IMR-90 (cell line): ENCODE measurements at regions not wholly inside any gene's neighbourhood (a gene's known extent, or its start where the extent isn't known, plus 50 kb on each side); places are given as distances from the start of the nearest gene placed in this dataset.

ENCODE experiments used
- ATAC-seq: fragments of 200-7000 bp; cut with Tn5 transposase; 2 replicates; pipeline ENCODE4 v1.9.1; 2020; ENCODE audit warnings: low read depth, mild to moderate bottlenecking, moderate library complexity
- BruUV-seq: library from RNA; stranded (reverse); fragments of 400-500 nt; replicated peaks from 2 replicates; lab custom pipeline; 2021; lab: Mats Ljungman, UMichigan
- CTCF ChIA-PET: fragments of 300-600 bp; formaldehyde crosslinking; extraction: SDS; loops from one replicate; lab custom pipeline; 2021; ENCODE audit warnings: antibody characterized with exemption; lab: Yijun Ruan, JAX
- POLR2A ChIA-PET: fragments of 300-600 bp; sonication (Branson Sonifier 250); formaldehyde crosslinking; loops from one replicate; lab custom pipeline; 2022; ENCODE audit warnings: antibody characterized with exemption; ENCODE audit not compliant: unreplicated experiment; lab: Charles Lee
- DNase-seq: peaks from one replicate; pipeline ENCODE4 v3.0.0; 2013
- H2AFZ ChIP-seq: replicated peaks from 2 replicates; pipeline ENCODE3; 2013; ENCODE audit warnings: low read length, mild to moderate bottlenecking; ENCODE audit not compliant: poor library complexity
- H2AK5ac ChIP-seq: 2 replicates; pipeline ENCODE4 v1.6.1; 2013; ENCODE audit warnings: low read depth, low read length, inconsistent platforms
- H2AK9ac ChIP-seq: replicated peaks from 2 replicates; pipeline ENCODE3; 2013; ENCODE audit warnings: mild to moderate bottlenecking, low read depth, low read length, moderate library complexity; ENCODE audit not compliant: poor library complexity
- H2BK120ac ChIP-seq: 2 replicates; pipeline ENCODE4 v1.6.1; 2013; ENCODE audit warnings: low read depth, low read length, inconsistent platforms
- H2BK15ac ChIP-seq: 3 replicates; pipeline ENCODE4 v1.6.1; 2013; ENCODE audit warnings: low read depth, low read length, inconsistent platforms
- H2BK20ac ChIP-seq: 2 replicates; pipeline ENCODE4 v1.6.1; 2013; ENCODE audit warnings: low read depth, mild to moderate bottlenecking, inconsistent platforms, low read length, moderate library complexity
- H2BK5ac ChIP-seq: 2 replicates; pipeline ENCODE4 v1.6.1; 2013; ENCODE audit warnings: mild to moderate bottlenecking, low read depth, low read length, inconsistent platforms; ENCODE audit not compliant: poor library complexity, severe bottlenecking
- H3K14ac ChIP-seq: replicated peaks from 2 replicates; pipeline ENCODE4 v1.6.1; 2013; ENCODE audit warnings: low read depth, low read length, inconsistent platforms
- H3K18ac ChIP-seq: 2 replicates; pipeline ENCODE4 v1.6.1; 2013; ENCODE audit warnings: low read depth, low read length, control low read depth
- H3K23ac ChIP-seq: 2 replicates; pipeline ENCODE4 v1.6.1; 2013; ENCODE audit warnings: low read depth, low read length, inconsistent platforms
- H3K27ac ChIP-seq: 2 replicates; pipeline ENCODE4 v1.5.1; 2013; ENCODE audit warnings: mild to moderate bottlenecking, control low read depth, low read length; ENCODE audit not compliant: insufficient read depth
- H3K27me3 ChIP-seq: 2 replicates; pipeline ENCODE4 v1.6.1; 2013; ENCODE audit warnings: low read length; ENCODE audit not compliant: control insufficient read depth, insufficient read depth
- H3K36me3 ChIP-seq: 2 replicates; pipeline ENCODE4 v1.6.1; 2013; ENCODE audit warnings: low read length, mixed read lengths; ENCODE audit not compliant: control insufficient read depth, insufficient read depth
- H3K4ac ChIP-seq: 2 replicates; pipeline ENCODE4 v1.6.1; 2013; ENCODE audit warnings: low read depth, low read length, inconsistent platforms
- H3K4me1 ChIP-seq: 2 replicates; pipeline ENCODE4 v1.6.1; 2013; ENCODE audit warnings: low read length, mixed read lengths; ENCODE audit not compliant: control insufficient read depth, insufficient read depth
- H3K4me2 ChIP-seq: 2 replicates; pipeline ENCODE4 v1.6.1; 2013; ENCODE audit warnings: low read depth, mild to moderate bottlenecking, control low read depth, low read length, moderate library complexity
- H3K4me3 ChIP-seq: 2 replicates; pipeline ENCODE4 v1.5.1; 2013; ENCODE audit warnings: low read depth, mild to moderate bottlenecking, control low read depth, low read length, moderate library complexity; ENCODE audit not compliant: insufficient read depth
- H3K56ac ChIP-seq: 2 replicates; pipeline ENCODE4 v1.6.1; 2013; ENCODE audit warnings: low read length, inconsistent platforms; ENCODE audit not compliant: insufficient read depth; ENCODE audit errors: extremely low read depth
- H3K79me1 ChIP-seq, 2 experiments: 2 replicates each; pipeline ENCODE4 v1.6.1; 2013; ENCODE audit warnings: low read length in 2 of 2, inconsistent platforms in 1 of 2, low read depth in 1 of 2
- H3K9ac ChIP-seq: 2 replicates; pipeline ENCODE4 v1.6.1; 2013; ENCODE audit warnings: low read depth, low read length, control low read depth
- H3K9me1 ChIP-seq: 2 replicates; pipeline ENCODE4 v1.6.1; 2013; ENCODE audit warnings: low read length, inconsistent platforms; ENCODE audit not compliant: insufficient read depth
- H3K9me3 ChIP-seq: 2 replicates; pipeline ENCODE4 v1.6.1; 2013; ENCODE audit warnings: low read length; ENCODE audit not compliant: control insufficient read depth, insufficient read depth
- H4K20me1 ChIP-seq: 2 replicates; pipeline ENCODE4 v1.6.1; 2013; ENCODE audit warnings: low read length, inconsistent platforms; ENCODE audit not compliant: insufficient read depth
- H4K5ac ChIP-seq: 2 replicates; pipeline ENCODE4 v1.6.1; 2013; ENCODE audit warnings: mild to moderate bottlenecking, low read depth, low read length, control low read depth
- H4K8ac ChIP-seq, 2 experiments: 2 replicates each; pipeline ENCODE4 v1.6.1; 2013; ENCODE audit warnings: low read depth in 2 of 2, low read length in 2 of 2, control low read depth in 1 of 2, inconsistent platforms in 1 of 2
- H4K91ac ChIP-seq: 2 replicates; pipeline ENCODE4 v1.6.1; 2013; ENCODE audit warnings: low read depth, low read length, inconsistent platforms; ENCODE audit not compliant: insufficient read depth
- BHLHE40 ChIP-seq: fragments of 150-350 bp; IDR thresholded peaks from 2 replicates; pipeline ENCODE4 v1.6.1; 2016; ENCODE audit warnings: mild to moderate bottlenecking, low read depth, low read length
- CEBPB ChIP-seq: IDR thresholded peaks from 2 replicates; pipeline ENCODE4 v1.6.1; 2012; ENCODE audit warnings: low read depth, low read length, improper control_type of control experiment
- CHD1 ChIP-seq: IDR thresholded peaks from 2 replicates; pipeline ENCODE4 v1.6.1; 2012; ENCODE audit warnings: low read depth, low read length, improper control_type of control experiment
- FOS ChIP-seq: fragments of 150-350 bp; IDR thresholded peaks from 2 replicates; pipeline ENCODE4 v1.6.1; 2016; ENCODE audit warnings: low read depth, low read length
- MAFK ChIP-seq: IDR thresholded peaks from 2 replicates; pipeline ENCODE4 v1.6.1; 2012; ENCODE audit warnings: low read depth, low read length, improper control_type of control experiment
- MAZ ChIP-seq: IDR thresholded peaks from 2 replicates; pipeline ENCODE4 v1.6.1; 2012; ENCODE audit warnings: low read depth, mild to moderate bottlenecking, low read length, improper control_type of control experiment, moderate library complexity, borderline replicate concordance
- MXI1 ChIP-seq: IDR thresholded peaks from 2 replicates; pipeline ENCODE4 v1.6.1; 2012; ENCODE audit warnings: low read depth, mild to moderate bottlenecking, low read length, moderate library complexity, borderline replicate concordance
- NFE2L2 ChIP-seq: fragments of 150-350 bp; IDR thresholded peaks from 2 replicates; pipeline ENCODE4 v1.6.1; 2016; ENCODE audit warnings: low read depth, mild to moderate bottlenecking, low read length
- POLR2A ChIP-seq: IDR thresholded peaks from 2 replicates; pipeline ENCODE4 v1.6.1; 2012; ENCODE audit warnings: mild to moderate bottlenecking, low read depth, low read length
- RCOR1 ChIP-seq: IDR thresholded peaks from 2 replicates; pipeline ENCODE4 v1.6.1; 2012; ENCODE audit warnings: mild to moderate bottlenecking, low read length, improper control_type of control experiment; ENCODE audit not compliant: insufficient replicate concordance
- RFX5 ChIP-seq: IDR thresholded peaks from 2 replicates; pipeline ENCODE4 v1.8.0; 2012; ENCODE audit warnings: low read depth, mild to moderate bottlenecking, low read length, moderate library complexity
- SMC3 ChIP-seq: fragments of 150-350 bp; IDR thresholded peaks from 2 replicates; pipeline ENCODE4 v1.6.1; 2016; ENCODE audit warnings: low read depth, mild to moderate bottlenecking, antibody characterized with exemption, low read length, moderate library complexity
- WGBS, 2 experiments: methylation state at CpG; one replicate each; pipeline versions ENCODE4 v1.1.5 to v1.1.7; 2013; ENCODE audit warnings: missing lambda C conversion rate in 2 of 2; ENCODE audit not compliant: insufficient read length in 1 of 2; ENCODE audit errors: extremely low coverage in 2 of 2; 5-methylcytosine and 5-hydroxymethylcytosine counted together
- dilution Hi-C: fragments of 300-500 bp; cut with HindIII; formaldehyde crosslinking; loops from one replicate; pipeline ENCODE4 v1.14.3; 2018; ENCODE audit warnings: low sequenced_read_pairs; ENCODE audit not compliant: unreplicated experiment
- in situ Hi-C: fragments of 300-500 bp; cut with MboI; formaldehyde crosslinking; loops from 3 replicates; pipeline ENCODE4 v1.14.3; 2019; ENCODE audit warnings: low sequenced_read_pairs, inconsistent platforms, mixed read lengths
- intact Hi-C: fragments of 100-400 bp; cut with micrococcal nuclease; formaldehyde crosslinking; loops from 2 replicates; pipeline ENCODE4 v1.10.0; 2022
- TF ChIP-seq, protein P1 (sequence below): conservative IDR thresholded peaks from 2 replicates; pipeline ENCODE4 v1.5.1; 2012; ENCODE audit warnings: mild to moderate bottlenecking, low read depth, low read length, improper control_type of control experiment
- TF ChIP-seq, protein P2 (sequence below): fragments of 150-350 bp; IDR thresholded peaks from 2 replicates; pipeline ENCODE4 v1.6.1; 2017; ENCODE audit warnings: mild to moderate bottlenecking, antibody characterized with exemption, low read length, low read depth
- TF ChIP-seq, protein P3 (sequence below): fragments of 150-350 bp; IDR thresholded peaks from 2 replicates; pipeline ENCODE4 v1.6.1; 2016; ENCODE audit warnings: low read depth, mild to moderate bottlenecking, low read length, moderate library complexity, borderline replicate concordance

DNA sequence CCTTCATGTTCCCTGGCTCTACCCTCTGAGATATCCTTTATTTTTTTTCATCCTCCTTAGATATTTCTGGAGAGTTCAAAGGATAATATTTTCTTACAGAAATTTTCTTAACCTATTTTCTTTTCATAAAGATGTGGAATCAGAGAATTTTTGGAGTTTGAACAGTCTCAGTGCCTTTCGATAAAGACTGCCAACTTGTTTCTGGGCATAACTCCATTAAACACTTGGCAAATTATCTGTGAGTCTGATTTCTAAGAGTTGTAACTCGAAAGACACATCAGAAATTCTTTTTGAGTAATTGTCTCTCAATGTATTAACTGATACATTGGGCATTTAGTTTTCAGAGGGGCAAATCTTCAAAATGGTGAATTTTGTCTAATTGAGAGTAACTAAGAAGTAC lies 1255.6 kb downstream of the NCAM2 start:
- TF ChIP-seq SMC3, result no peak
- TF ChIP-seq MAFK, result no peak
- no peak for TF ChIP-seq MAZ
- no peak for TF ChIP-seq POLR2A
- no peak for TF ChIP-seq RCOR1
- TF ChIP-seq, protein P1, sequence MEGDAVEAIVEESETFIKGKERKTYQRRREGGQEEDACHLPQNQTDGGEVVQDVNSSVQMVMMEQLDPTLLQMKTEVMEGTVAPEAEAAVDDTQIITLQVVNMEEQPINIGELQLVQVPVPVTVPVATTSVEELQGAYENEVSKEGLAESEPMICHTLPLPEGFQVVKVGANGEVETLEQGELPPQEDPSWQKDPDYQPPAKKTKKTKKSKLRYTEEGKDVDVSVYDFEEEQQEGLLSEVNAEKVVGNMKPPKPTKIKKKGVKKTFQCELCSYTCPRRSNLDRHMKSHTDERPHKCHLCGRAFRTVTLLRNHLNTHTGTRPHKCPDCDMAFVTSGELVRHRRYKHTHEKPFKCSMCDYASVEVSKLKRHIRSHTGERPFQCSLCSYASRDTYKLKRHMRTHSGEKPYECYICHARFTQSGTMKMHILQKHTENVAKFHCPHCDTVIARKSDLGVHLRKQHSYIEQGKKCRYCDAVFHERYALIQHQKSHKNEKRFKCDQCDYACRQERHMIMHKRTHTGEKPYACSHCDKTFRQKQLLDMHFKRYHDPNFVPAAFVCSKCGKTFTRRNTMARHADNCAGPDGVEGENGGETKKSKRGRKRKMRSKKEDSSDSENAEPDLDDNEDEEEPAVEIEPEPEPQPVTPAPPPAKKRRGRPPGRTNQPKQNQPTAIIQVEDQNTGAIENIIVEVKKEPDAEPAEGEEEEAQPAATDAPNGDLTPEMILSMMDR, result no peak
- no peak for TF ChIP-seq FOS
- TF ChIP-seq NFE2L2, result no peak
- TF ChIP-seq, protein P2, sequence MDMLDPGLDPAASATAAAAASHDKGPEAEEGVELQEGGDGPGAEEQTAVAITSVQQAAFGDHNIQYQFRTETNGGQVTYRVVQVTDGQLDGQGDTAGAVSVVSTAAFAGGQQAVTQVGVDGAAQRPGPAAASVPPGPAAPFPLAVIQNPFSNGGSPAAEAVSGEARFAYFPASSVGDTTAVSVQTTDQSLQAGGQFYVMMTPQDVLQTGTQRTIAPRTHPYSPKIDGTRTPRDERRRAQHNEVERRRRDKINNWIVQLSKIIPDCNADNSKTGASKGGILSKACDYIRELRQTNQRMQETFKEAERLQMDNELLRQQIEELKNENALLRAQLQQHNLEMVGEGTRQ, result no peak
- TF ChIP-seq BHLHE40, result no peak
- TF ChIP-seq CHD1, result no peak
- TF ChIP-seq, protein P3, sequence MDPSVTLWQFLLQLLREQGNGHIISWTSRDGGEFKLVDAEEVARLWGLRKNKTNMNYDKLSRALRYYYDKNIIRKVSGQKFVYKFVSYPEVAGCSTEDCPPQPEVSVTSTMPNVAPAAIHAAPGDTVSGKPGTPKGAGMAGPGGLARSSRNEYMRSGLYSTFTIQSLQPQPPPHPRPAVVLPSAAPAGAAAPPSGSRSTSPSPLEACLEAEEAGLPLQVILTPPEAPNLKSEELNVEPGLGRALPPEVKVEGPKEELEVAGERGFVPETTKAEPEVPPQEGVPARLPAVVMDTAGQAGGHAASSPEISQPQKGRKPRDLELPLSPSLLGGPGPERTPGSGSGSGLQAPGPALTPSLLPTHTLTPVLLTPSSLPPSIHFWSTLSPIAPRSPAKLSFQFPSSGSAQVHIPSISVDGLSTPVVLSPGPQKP, result no peak
- no peak for TF ChIP-seq RFX5
- no peak for TF ChIP-seq MXI1
- TF ChIP-seq CEBPB, result no peak
- CTCF ChIA-PET, result no interaction called here
- WGBS, 2 experiments, result no CpG with 5 or more reads among the region's 2 CpGs
- Histone ChIP-seq H3K27me3 (no peaks in the 10 kb centered on the region), H3K9me1 (no peaks in the 10 kb centered on the region), H3K23ac (no peak overlapping the region), H3K9me3 (no peaks in the 10 kb centered on the region; the same call in 1 of the 2 replicates), H3K79me1 (no peaks in the 10 kb centered on the region), H4K91ac (no peak overlapping the region), H3K4ac (no peak overlapping the region), H2BK15ac (no peak overlapping the region), H3K27ac (no peak overlapping the region), H3K36me3 (no peaks in the 10 kb centered on the region), H3K14ac (no peak overlapping the region), H3K56ac (no peak overlapping the region), H2AK9ac (no peak overlapping the region), H2AK5ac (no peak overlapping the region), H4K5ac (no peak overlapping the region), H2BK5ac (no peak overlapping the region), H3K18ac (no peak overlapping the region), H3K4me1 (no peaks in the 10 kb centered on the region), H3K4me2 (no peak overlapping the region), H2AFZ (no peak overlapping the region), H4K8ac (no peak overlapping the region), H4K20me1 (no peaks in the 10 kb centered on the region), H3K9ac (no peak overlapping the region), H2BK20ac (no peak overlapping the region), H3K4me3 (no peak overlapping the region), H2BK120ac (no peak overlapping the region)
- intact Hi-C loops, result no loop called here
- ATAC-seq (no peak), DNase-seq (no peak)
- dilution Hi-C loops, result no loop called here
- POLR2A ChIA-PET, result no interaction called here
- in situ Hi-C loops, result no loop called here
- no TSS peak for BruUV-seq
